Muscle of back (tissue), 3 donors: ENCODE measurements at regions not wholly inside any gene's neighbourhood (a gene's known extent, or its start where the extent isn't known, plus 50 kb on each side); places are given as distances from the start of the nearest gene placed in this dataset.

ENCODE experiments used
- DNase-seq, 3 donors: peaks; one replicate each; pipeline versions ENCODE4 v3.0.0 to v3.0.0-alpha.2; 2013

- DNase-seq, result no peak
Observed at GRCh38 chr20:52645822-52646221, 326.3 kb upstream of the TSHZ2 start.

- DNase-seq, result no peak
Observed at GRCh38 chr20:52643034-52643433, 329.1 kb upstream of the TSHZ2 start.

GRCh38 chr20:52637201-52637600 lies 335.0 kb upstream of the TSHZ2 start:
- no peak for DNase-seq

GRCh38 chr20:52631469-52631868 lies 340.7 kb upstream of the TSHZ2 start:
- DNase-seq, result no peak

- no peak for DNase-seq
Observed at GRCh38 chr20:52630138-52630537, 342.0 kb upstream of the TSHZ2 start.

GRCh38 chr20:52624281-52624680 lies 347.9 kb upstream of the TSHZ2 start:
- DNase-seq, result no peak

- no peak for DNase-seq
Observed at GRCh38 chr20:52622081-52622480, 350.1 kb upstream of the TSHZ2 start.

- DNase-seq, result no peak
Observed at GRCh38 chr20:52621401-52621800, 350.8 kb upstream of the TSHZ2 start.

GRCh38 chr20:52619671-52620070 lies 352.5 kb upstream of the TSHZ2 start:
- DNase-seq, result no peak

- DNase-seq, result peak in 1 of 3 donors; percentile 30
Observed at GRCh38 chr20:52619101-52619500, 353.1 kb upstream of the TSHZ2 start.

- no peak for DNase-seq
Observed at GRCh38 chr20:52616629-52617028, 355.5 kb upstream of the TSHZ2 start.

- DNase-seq, result no peak
Observed at GRCh38 chr20:52614051-52614863, 357.9 kb upstream of the TSHZ2 start.

- DNase-seq, result peak in 1 of 3 donors; percentile 53
Observed at GRCh38 chr20:52612046-52612632, 360.0 kb upstream of the TSHZ2 start.

GRCh38 chr20:52610749-52611148 lies 361.4 kb upstream of the TSHZ2 start:
- DNase-seq, result no peak

- peak in 2 of 3 donors; percentile 11 to 57 for DNase-seq
Observed at GRCh38 chr20:52601295-52601971, 370.7 kb upstream of the TSHZ2 start.

GRCh38 chr20:52596256-52596655 lies 375.9 kb upstream of the TSHZ2 start:
- no peak for DNase-seq

GRCh38 chr20:52595518-52595917 lies 376.6 kb upstream of the TSHZ2 start:
- DNase-seq, result no peak

- no peak for DNase-seq
Observed at GRCh38 chr20:52593654-52594053, 378.5 kb upstream of the TSHZ2 start.

GRCh38 chr20:52592567-52592966 lies 379.6 kb upstream of the TSHZ2 start:
- no peak for DNase-seq

GRCh38 chr20:52590100-52590499 lies 382.1 kb upstream of the TSHZ2 start:
- peak in 1 of 3 donors; percentile 7 for DNase-seq

- no peak for DNase-seq
Observed at GRCh38 chr20:52589251-52589812, 382.8 kb upstream of the TSHZ2 start.

- DNase-seq, result no peak
Observed at GRCh38 chr20:52586660-52587059, 385.5 kb upstream of the TSHZ2 start.

- DNase-seq, result no peak
Observed at GRCh38 chr20:52585333-52585732, 386.8 kb upstream of the TSHZ2 start.
